Kidney tubule cell (primary cell): ENCODE measurements at regions not wholly inside any gene's neighbourhood (a gene's known extent, or its start where the extent isn't known, plus 50 kb on each side); places are given as distances from the start of the nearest gene placed in this dataset.

ENCODE experiments used
- DNase-seq: peaks from one replicate; pipeline ENCODE4 v3.0.0-alpha.2; 2018; ENCODE audit warnings: low spot score

DNA sequence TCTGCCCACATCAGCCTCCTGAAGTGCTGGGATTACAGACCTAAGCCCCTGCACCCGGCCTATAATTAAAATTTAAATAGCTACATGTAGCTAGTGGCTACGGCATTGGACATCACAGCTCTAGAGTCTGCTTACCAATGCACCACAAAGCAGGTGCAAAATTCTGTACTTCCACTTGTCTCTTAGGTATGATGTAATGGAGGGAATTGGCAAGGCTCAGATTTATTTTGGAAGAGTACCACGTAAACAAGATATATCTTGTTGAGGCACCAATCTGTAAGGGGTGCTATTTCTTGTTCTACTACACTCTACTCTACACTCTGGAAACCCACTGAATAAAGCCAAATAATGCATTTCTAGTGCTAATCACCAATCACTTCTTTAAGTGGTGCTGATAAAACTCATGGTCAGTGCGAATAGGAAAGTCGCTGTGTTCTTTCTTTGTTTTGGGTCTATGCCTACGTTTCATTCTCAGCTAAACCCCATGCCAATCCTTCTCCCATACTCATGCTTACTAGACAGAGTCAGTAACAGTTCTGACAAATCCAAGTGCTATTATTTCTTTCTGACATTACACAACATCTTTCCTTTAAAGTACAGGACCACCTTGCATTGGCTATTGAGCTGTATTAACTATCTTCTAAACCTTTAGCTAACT lies 92.3 kb downstream of the GC start:
- no peak for DNase-seq

DNA sequence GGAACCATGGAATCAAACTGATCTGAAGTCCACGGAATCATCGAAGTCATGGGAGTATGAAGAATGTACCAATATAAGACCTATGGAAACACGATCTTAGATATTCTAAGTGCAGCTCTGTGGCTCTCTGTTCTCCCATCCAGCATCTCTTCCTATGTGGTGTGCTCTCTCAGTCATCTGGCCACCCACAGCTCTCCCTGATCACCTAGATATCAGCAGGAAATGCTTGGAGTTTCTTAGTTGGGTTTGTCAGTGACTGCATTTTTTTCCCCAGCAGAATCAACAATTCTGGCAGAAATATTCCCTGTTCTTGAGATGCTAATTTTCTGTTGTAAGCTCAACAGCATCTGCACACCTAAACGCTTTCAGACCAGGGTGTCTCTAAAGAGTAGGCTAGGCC lies 94.1 kb downstream of the GC start:
- DNase-seq = no peak

GRCh38 chr4:71687056-71687455 lies 96.8 kb downstream of the GC start:
- no peak for DNase-seq

DNA sequence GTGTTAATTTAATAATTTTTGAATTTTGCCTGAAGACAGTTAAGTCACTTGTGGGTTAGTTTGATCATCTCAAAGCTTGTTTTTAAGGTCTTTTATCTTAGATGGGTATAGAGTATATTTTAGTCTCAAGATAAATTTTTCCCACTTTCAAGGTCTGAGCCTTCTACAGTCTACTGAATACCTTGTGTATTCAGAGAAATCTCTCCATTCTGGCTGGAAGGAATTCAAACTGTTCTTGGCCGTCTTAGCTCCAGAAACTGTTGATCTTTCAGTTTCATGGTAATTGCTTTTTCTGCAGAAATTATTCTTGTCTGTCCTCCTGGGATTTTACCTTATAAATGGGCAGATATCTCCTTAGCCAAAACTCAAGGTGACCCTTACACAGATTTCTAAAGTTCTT lies 97.9 kb downstream of the GC start:
- DNase-seq = no peak

DNA sequence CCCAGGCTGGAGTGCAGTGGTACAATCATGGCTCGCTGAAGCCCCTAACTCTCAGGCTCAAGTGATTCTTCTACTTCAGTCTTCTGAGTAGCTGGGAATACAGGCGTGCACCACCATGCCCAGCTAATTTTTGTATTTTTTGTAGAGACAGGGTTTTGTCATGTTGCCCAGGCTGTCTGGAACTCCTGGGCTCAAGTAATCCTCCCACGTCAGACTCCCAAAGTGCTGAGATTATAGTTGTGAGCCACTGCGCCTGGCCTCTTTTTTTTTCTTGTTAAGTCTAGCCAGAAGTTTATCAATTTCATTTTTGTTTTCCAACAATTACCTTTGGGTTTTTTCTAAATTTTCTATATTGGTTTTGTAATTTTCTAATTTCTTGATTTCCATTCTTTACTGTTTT lies 100.6 kb downstream of the GC start:
- no peak for DNase-seq

GRCh38 chr4:71680706-71681105 lies 103.2 kb downstream of the GC start:
- no peak for DNase-seq

- DNase-seq = no peak
These were observed 106.3 kb downstream of the GC start for GRCh38 chr4:71677568-71677967.

DNA sequence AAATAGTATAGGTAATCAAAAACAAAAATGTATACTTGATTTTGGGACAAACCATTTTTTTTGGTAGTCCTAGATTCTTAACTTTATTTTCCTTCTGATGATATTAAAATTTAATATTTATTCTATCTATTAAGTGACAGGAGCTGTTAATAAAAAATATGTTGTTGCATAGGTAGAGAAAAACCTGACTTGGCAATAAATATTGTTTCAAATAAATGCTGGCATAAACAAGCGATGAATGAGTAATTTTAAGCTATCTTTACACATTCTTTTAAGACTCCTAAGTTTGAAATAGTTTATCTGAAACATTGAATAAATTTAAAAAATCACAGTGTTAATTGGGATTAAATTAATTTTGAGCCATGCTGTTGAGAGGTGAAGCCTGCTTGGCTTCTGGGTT lies 114.6 kb downstream of the GC start:
- no peak for DNase-seq

GRCh38 chr4:71665358-71665757 lies 118.5 kb downstream of the GC start:
- DNase-seq = no peak

DNA sequence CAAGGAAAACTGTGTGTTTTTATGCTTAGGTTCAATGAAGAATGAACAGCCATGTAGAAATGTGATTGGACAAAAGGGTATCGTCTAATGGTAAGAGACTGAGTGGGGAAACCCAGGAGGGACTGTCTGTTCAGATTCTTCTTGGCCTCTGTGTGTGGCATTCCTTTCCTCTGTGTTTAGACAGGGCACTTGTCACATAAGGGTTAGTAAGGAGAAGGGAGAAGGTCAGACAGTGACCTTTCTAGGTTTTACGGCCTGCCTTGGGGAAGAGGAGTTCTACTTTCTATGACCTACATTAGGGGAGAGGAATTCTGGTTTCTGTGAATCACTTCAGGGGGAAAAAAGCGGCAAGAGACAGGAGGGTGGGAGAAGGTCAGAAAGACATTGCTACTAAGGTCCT lies 119.5 kb downstream of the GC start:
- DNase-seq = no peak

DNA sequence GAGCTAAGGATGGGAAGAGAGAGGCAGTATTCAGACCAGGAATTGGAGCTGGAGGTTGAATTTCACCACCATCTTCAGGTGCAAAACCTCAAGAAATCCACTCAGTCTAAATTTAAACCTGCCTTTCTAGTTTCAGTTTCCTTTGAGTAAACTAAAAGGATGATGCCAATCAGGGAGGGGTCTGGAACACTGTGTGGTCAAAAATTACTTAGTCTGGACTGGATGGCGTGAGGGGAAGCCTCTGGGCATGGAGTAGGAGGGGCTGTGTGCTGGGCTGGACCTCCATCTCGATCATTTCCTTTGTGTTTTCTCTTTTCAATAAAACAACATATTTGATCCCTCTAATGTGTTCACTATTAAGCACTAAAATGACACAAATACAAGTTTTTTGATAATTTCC lies 120.1 kb downstream of the GC start:
- no peak for DNase-seq

GRCh38 chr4:71659979-71660378 lies 123.9 kb downstream of the GC start:
- DNase-seq = no peak

GRCh38 chr4:71648923-71649322 lies 135.0 kb downstream of the GC start:
- DNase-seq = peak; percentile 4

DNA sequence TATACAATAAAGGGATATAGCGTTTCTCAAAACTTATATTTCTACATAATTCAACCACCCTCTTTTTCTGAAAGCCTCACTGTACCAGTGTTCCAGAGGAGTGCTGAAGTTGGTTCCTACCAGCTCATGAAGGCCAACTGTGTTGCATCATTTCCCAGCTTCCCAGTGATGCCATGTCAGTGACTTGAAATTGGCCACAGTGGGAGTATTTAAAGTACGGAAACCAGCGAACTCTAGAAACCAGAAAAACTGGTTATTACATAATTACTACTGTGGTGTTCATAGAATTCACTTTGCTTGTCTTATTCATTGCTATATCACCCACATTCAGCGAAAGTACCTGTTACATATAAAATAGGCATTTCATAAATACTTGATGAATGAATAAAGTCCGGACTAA lies 135.4 kb downstream of the GC start:
- peak; percentile 24 for DNase-seq

GRCh38 chr4:71639380-71639779 lies 144.5 kb downstream of the GC start:
- no peak for DNase-seq

DNA sequence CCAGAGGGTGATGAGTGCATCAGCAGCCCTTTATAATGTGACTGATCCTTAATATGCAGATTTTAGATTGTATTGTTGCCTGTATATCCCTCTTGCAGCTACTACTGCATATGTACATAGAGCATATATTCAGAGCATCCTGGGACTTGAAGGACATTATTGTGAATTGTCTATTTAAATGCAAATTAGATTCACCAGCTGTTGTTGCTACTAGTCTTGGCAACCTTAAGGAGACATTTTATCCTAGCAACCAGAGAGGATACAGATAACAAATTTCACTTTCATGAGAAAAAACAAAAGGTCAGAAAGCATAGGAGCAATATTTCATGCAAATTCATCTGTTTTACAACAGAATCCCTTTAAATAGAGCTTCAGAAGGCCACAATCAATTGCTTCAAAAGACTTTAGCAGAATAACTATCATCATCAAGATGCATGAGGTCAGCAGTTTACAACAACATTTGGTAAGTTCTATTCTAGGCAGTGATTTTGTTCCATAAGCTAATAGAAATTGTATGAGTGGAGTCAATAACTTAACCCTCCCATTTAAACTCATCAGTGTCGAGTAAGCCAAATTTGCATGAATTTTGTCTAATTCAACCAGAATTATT lies 148.6 kb downstream of the GC start:
- no peak for DNase-seq

DNA sequence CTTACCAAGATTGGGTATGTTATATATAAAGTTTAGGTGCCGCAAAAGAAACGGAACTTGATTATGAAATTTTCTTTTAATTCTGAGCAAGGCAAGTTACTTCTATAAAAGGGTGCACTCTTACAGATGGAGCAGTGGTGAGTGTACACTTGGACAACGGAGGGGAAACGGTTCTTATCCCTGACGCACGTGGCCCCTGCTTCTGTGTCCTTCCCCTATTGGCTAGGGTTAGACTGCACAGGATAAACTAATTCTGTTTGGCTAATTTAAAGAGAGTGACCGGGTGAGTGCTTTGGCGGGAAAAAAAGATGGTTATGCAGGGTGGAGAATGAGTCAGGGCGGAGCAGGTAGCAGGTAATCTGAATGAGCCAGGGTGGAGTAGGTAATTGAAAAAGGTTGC lies 149.5 kb downstream of the GC start:
- no peak for DNase-seq

DNA sequence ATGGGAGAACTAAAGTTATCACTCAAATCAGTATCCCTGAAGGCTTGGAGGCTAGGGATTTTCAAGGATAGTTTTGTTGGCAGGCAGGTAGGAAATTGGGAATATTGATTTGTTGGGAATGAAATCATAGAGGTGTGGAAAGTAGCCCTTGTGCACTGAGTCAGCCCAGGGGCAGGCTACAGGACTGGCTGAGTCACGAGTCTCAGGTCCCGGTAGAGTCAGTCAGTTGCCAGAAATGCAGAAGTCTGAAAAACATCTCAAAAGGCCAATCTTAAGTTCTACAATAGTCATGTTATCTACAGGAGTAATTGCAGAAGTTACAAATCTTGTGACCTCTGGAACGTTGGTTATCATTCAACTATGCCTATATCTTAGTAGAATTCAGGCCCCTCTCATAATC lies 153.1 kb downstream of the GC start:
- peak; percentile 57 for DNase-seq

DNA sequence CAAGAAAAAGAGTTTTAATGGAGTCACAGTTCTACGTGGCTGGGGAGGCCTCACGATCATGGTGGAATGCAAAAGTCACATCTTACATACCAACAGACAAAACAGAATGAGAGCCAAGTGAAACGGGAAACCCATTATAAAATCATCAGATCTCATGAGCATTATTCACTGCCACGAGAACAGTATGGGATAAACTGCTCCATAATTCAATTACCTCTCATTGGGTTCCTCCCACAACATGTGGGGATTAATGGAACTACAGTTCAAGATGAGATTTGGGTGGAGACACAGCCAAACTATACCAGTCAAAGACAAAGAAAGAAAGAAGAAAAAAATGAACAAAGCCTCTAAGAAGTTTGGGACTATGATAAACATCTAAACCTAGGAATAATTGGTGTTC lies 158.9 kb downstream of the GC start:
- DNase-seq = no peak
